ENCODE measurements at regions not wholly inside any gene's neighbourhood (a gene's known extent, or its start where the extent isn't known, plus 50 kb on each side); places are given as distances from the start of the nearest gene placed in this dataset.
"Not testable (repeated sequence)": the region's sequence is repeated elsewhere in the genome, so short reads cannot be mapped to it uniquely, and the experiment has no call there.

DNA sequence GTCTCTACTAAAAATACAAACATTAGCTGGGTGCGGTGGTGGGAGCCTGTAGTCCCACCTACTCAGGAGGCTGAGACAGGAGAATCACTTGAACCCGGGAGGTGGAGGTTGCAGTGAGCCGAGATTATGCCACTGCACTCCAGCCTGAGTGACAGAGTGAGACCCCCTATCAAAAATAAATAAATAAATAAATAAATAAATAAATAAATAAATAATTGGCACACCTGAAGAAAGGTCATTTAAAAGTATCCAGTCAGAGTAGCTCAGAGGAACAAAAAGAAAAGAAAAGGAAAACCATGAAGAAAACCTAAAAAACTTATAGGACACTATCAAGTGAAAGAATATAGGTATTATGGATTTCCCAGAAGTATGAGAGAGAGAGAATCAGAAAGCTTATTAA, 330.1 kb upstream of the AR start:
- H3K9me3 Mint-ChIP-seq; H3K4me3 Mint-ChIP-seq; H3K4me1 Mint-ChIP-seq; H3K27ac Mint-ChIP-seq; H3K27me3 Mint-ChIP-seq; DNase-seq; intact Hi-C loops (cut with micrococcal nuclease); H3K36me3 Mint-ChIP-seq (ENCODE audit: low read depth): not testable (repeated sequence)

- Mint-ChIP-seq H3K27ac (no peak overlapping the region), H3K9me3 (no peaks in the 10 kb centered on the region), H3K4me3 (no peak overlapping the region), H3K36me3 (ENCODE audit: low read depth) (no peaks in the 10 kb centered on the region), H3K27me3 (no peaks in the 10 kb centered on the region), H3K4me1 (no peaks in the 10 kb centered on the region)
- DNase-seq: no peak
- intact Hi-C loops (cut with micrococcal nuclease): no loop called here
These were observed 335.9 kb upstream of the AR start for GRCh38 chrX:67207912-67208311.

GRCh38 chrX:67159437-67159836, 384.4 kb upstream of the AR start:
- no peak for DNase-seq
- Mint-ChIP-seq H3K27ac (no peak overlapping the region), H3K36me3 (ENCODE audit: low read depth) (no peaks in the 10 kb centered on the region), H3K9me3 (peaks cover 3% of the 10 kb centered on the region), H3K4me1 (no peaks in the 10 kb centered on the region), H3K4me3 (no peak overlapping the region), H3K27me3 (no peaks in the 10 kb centered on the region)
- intact Hi-C loops (cut with micrococcal nuclease): no loop called here

DNA sequence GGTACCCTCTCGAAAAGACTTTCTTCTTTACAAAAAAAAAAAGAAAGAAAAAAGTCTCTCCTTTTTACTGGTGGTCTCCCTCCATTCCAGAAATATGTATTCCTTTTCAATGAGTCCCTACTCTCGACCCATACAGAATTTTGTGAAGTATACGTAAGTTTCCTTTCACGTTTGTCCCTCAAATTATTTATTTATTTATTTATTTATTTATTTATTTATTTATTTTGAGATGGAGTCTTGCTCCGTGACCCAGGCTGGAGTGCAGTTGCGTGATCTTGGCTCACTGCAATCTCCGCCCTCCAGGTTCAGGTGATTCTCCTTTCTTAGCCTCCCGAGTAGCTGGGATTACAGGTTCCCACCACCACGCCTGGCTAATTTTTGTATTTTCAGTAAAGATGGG, 429.2 kb upstream of the AR start:
- H3K4me3 Mint-ChIP-seq: no peak overlapping the region
- H3K27me3 Mint-ChIP-seq: no peaks in the 10 kb centered on the region
- intact Hi-C loops (cut with micrococcal nuclease): no loop called here
- H3K27ac Mint-ChIP-seq: no peak overlapping the region
- H3K9me3 Mint-ChIP-seq: peaks cover 3% of the 10 kb centered on the region
- no peak for DNase-seq
- H3K36me3 Mint-ChIP-seq (ENCODE audit: low read depth): no peaks in the 10 kb centered on the region
- H3K4me1 Mint-ChIP-seq: no peaks in the 10 kb centered on the region

DNA sequence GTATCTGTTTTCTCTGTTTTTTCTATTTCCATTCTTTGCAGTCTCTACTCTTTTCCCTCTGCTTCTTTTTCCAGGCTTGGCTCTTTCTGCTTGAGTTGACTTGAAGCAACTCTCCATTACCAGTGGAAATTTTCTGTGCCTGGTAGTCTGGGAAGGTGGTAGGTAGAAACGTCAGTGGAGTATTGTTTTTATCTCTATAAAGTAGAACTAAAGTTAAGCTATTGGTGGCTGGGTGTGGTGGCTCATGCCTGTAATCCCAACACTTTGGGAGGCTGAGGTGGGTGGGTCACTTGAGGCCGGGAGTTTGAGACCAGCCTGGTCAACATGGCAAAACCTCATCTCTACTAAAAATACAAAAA, 438.1 kb upstream of the AR start:
- Mint-ChIP-seq H3K4me1 (no peaks in the 10 kb centered on the region), H3K36me3 (ENCODE audit: low read depth) (no peaks in the 10 kb centered on the region), H3K27ac (no peak overlapping the region), H3K4me3 (no peak overlapping the region), H3K27me3 (no peaks in the 10 kb centered on the region), H3K9me3 (peaks cover 3% of the 10 kb centered on the region)
- no peak for DNase-seq
- intact Hi-C loops (cut with micrococcal nuclease): no loop called here

DNA sequence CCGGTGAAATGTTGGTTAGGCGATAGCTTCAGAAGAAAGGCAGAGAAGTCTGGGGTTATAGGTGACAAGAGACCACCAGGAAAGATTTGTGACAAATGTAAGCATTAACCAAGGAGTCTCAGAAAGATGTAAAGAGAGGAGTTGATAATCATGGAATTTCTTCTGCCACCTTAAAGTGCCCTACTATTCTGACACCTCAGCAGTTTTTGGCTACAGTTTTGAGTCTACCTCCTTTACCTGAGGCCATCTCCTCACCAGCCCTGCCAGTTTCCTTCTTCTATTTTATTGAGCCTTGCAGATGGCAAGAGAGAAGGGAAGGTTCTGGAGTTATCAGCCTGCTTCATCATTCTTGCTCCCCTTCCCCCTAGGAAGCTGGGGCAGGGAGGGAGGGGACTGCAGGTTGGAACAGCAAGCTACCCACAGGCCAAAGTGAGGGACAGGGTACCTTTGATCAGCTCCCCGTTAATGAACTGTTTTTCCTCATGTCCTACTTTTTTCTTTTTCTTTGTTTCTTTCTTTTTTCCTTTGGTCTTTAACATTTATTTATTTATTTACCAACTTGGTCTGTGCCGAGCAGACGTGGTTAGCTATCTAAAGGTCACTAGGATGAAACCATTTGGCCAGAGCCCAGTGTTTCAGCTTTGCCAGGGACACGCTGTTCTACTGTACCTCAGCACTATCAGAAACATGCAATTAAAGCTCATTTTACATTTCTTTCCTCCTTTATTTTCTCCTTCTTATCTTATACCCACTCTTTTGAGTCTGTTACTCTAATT, 438.7 kb upstream of the AR start:
- intact Hi-C loops (cut with micrococcal nuclease): no loop called here
- Mint-ChIP-seq H3K9me3 (peaks cover under 1% of the 10 kb centered on the region), H3K36me3 (ENCODE audit: low read depth) (no peaks in the 10 kb centered on the region), H3K4me1 (no peaks in the 10 kb centered on the region), H3K4me3 (no peak overlapping the region), H3K27me3 (no peaks in the 10 kb centered on the region), H3K27ac (no peak overlapping the region)
- DNase-seq: no peak

GRCh38 chrX:67100031-67100884, 443.6 kb upstream of the AR start:
- no peak overlapping the region for H3K27ac Mint-ChIP-seq
- no peak overlapping the region for H3K4me3 Mint-ChIP-seq
- intact Hi-C loops (cut with micrococcal nuclease): no loop called here
- H3K4me1 Mint-ChIP-seq: no peaks in the 10 kb centered on the region
- H3K27me3 Mint-ChIP-seq: no peaks in the 10 kb centered on the region
- H3K36me3 Mint-ChIP-seq (ENCODE audit: low read depth): no peaks in the 10 kb centered on the region
- no peaks in the 10 kb centered on the region for H3K9me3 Mint-ChIP-seq
- no peak for DNase-seq

GRCh38 chrX:67094061-67094460, 449.8 kb upstream of the AR start:
- Mint-ChIP-seq H3K36me3 (ENCODE audit: low read depth) (no peaks in the 10 kb centered on the region), H3K4me3 (no peak overlapping the region), H3K27ac (no peak overlapping the region), H3K9me3 (no peaks in the 10 kb centered on the region), H3K4me1 (no peaks in the 10 kb centered on the region), H3K27me3 (no peaks in the 10 kb centered on the region)
- DNase-seq: no peak
- intact Hi-C loops (cut with micrococcal nuclease): no loop called here

DNA sequence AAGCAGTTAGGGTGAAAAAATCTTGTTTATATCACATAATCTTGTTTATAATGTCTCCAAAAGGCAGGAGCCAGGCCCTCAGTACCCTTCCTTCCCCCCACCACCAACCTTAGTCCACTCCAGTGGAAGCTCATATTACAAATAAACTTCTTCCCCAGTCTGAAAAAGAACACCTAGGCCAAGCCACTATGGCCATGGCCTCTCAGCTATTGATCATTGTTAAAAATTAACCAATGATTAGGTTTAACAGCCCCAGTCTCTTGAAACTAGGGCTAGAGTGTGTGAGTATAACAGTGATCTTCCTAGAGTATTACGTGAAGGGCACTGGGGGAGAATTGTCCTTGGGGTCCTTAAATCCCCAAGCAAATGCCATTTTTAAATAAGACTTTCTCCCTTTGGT, 411.9 kb upstream of the EDA2R start:
- H3K36me3 Mint-ChIP-seq (ENCODE audit: low read depth): no peaks in the 10 kb centered on the region
- H3K4me1 Mint-ChIP-seq: no peaks in the 10 kb centered on the region
- no peak overlapping the region for H3K4me3 Mint-ChIP-seq
- intact Hi-C loops (cut with micrococcal nuclease): no loop called here
- H3K9me3 Mint-ChIP-seq: no peaks in the 10 kb centered on the region
- no peak for DNase-seq
- no peak overlapping the region for H3K27ac Mint-ChIP-seq
- H3K27me3 Mint-ChIP-seq: no peaks in the 10 kb centered on the region

DNA sequence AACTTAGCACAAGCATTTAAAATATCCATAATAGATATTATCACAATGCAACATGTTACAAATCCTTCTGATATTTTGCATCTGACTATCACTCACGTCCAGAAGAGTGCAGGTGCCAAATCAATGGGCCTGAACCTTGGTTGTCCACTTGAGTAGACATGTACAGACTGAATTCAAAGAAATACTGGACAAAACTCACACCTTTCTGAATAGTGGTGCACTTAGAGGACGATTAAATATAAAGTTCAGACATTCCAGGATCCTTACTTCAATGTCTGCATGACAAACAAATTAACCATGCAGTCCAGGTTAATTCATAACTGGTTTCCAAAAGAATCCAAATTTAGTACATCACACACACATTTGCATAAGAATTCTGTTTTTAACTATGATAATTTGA, 406.0 kb upstream of the EDA2R start:
- Mint-ChIP-seq H3K4me1 (no peaks in the 10 kb centered on the region), H3K36me3 (ENCODE audit: low read depth) (no peaks in the 10 kb centered on the region), H3K4me3 (no peak overlapping the region), H3K27ac (no peak overlapping the region), H3K9me3 (no peaks in the 10 kb centered on the region), H3K27me3 (no peaks in the 10 kb centered on the region)
- intact Hi-C loops (cut with micrococcal nuclease): no loop called here
- no peak for DNase-seq

DNA sequence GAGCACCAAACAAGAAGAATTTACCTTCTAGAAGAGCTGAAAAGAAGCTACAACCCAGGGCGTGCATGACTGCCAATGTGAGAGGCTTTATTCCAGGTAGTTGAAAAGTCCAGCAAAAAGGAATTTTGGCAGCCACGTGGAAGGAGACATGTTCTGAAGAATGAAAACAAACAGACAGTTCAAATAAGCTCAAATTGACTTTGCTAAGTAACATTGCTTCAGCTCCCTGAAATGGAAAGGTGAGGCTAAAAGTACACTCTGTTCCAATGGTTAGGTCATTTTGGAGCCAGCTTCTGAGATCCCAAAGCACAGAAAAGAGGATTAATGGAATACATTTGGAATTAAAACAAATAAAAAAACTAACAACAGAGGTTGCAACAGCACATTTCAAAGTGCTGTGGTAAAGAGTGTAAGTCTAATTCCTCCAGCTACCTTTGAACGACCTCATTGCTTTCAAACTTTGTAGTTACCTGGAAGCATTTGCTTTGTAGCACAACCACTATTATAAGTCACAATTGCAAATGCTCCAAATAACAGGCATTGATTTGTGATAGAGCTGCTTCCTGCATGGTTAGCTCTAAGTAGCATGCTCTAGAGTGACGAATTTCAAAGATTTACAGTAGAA, 405.3 kb upstream of the EDA2R start:
- no peaks in the 10 kb centered on the region for H3K36me3 Mint-ChIP-seq (ENCODE audit: low read depth)
- H3K27me3 Mint-ChIP-seq: no peaks in the 10 kb centered on the region
- no peak for DNase-seq
- no peak overlapping the region for H3K4me3 Mint-ChIP-seq
- no peaks in the 10 kb centered on the region for H3K4me1 Mint-ChIP-seq
- no peaks in the 10 kb centered on the region for H3K9me3 Mint-ChIP-seq
- intact Hi-C loops (cut with micrococcal nuclease): no loop called here
- H3K27ac Mint-ChIP-seq: no peak overlapping the region

GRCh38 chrX:67004451-67004850, 365.6 kb upstream of the EDA2R start:
- Mint-ChIP-seq H3K4me3 (no peak overlapping the region), H3K9me3 (no peaks in the 10 kb centered on the region), H3K27ac (no peak overlapping the region), H3K4me1 (no peaks in the 10 kb centered on the region), H3K36me3 (ENCODE audit: low read depth) (no peaks in the 10 kb centered on the region), H3K27me3 (no peaks in the 10 kb centered on the region)
- intact Hi-C loops (cut with micrococcal nuclease): no loop called here
- DNase-seq: no peak

GRCh38 chrX:66994729-66995128, 355.9 kb upstream of the EDA2R start:
- Mint-ChIP-seq H3K27ac (no peak overlapping the region), H3K9me3 (no peaks in the 10 kb centered on the region), H3K27me3 (no peaks in the 10 kb centered on the region), H3K4me1 (no peaks in the 10 kb centered on the region), H3K36me3 (ENCODE audit: low read depth) (no peaks in the 10 kb centered on the region), H3K4me3 (no peak overlapping the region)
- intact Hi-C loops (cut with micrococcal nuclease): no loop called here
- no peak for DNase-seq

DNA sequence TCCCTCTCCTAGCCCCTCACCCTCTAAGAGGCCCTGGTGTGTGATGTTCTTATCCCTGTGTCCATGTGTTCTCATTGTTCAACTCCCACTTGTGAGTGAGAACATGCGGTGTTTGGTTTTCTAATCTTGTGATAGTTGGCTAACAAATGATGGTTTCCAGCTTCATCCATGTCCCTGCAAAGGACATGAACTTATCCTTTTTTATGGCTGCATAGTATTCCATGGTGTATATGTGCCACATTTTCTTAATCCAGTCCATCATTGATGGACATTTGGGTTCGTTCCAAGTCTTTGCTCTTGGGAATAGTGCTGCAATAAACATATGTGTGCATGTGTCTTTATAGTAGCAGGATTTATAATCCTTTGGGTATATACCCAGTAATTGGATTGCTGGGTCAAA, 353.2 kb upstream of the EDA2R start:
- H3K27me3 Mint-ChIP-seq; H3K36me3 Mint-ChIP-seq (ENCODE audit: low read depth); DNase-seq; H3K4me1 Mint-ChIP-seq; intact Hi-C loops (cut with micrococcal nuclease); H3K9me3 Mint-ChIP-seq; H3K27ac Mint-ChIP-seq; H3K4me3 Mint-ChIP-seq: not testable (repeated sequence)

Measured in activated CD4-positive, alpha-beta T cell treated with anti-CD3 and anti-CD28 coated beads, Interleukin-2, amount 10 ng/mL, durations not matched to agents 24 days and 14 days (primary cell).